Kasumi-1 (cell line): ENCODE measurements at regions not wholly inside any gene's neighbourhood (a gene's known extent, or its start where the extent isn't known, plus 50 kb on each side); places are given as distances from the start of the nearest gene placed in this dataset.

ENCODE experiments used
- DNase-seq, 2 experiments: peaks; one replicate each; lab custom pipeline; 2025; lab: John Stamatoyannopoulos, UW

DNA sequence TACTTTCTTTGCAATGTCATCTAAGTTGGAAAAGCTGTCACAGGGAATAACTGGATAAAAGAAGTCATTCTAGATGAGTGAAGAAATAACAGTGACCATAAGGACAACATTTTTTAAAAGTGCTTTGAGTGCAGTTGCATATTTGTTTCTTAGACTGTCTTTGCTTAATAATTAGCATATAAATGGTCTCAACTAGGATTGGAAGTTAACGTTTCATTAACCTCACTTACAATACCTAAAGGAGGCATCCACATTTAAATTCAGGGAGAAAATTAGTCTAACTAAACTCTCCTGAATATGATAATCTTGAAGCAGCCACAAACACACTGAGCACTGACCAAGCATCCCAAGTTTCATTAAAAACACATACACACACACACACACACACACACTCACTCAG, 780.7 kb downstream of the PCDH18 start:
- DNase-seq: no peak

DNA sequence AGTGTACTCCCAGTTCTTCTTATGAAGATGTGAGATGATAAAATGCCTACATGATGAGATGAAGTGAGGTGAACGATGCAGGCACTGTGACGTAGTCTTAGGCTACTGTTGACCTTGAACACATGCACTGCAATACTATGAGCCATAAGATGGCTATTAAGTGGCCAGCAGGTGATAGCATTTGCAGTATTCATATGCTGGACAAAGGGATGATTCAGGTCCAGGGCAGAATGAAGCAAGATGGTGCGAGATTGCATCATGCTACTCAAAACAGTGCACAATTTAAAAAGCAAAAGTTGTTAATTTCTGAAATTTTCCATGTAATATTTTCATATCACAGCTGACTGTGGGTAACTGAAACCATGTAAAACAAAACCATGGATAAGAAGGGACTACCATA, 781.4 kb downstream of the PCDH18 start:
- no peak for DNase-seq

DNA sequence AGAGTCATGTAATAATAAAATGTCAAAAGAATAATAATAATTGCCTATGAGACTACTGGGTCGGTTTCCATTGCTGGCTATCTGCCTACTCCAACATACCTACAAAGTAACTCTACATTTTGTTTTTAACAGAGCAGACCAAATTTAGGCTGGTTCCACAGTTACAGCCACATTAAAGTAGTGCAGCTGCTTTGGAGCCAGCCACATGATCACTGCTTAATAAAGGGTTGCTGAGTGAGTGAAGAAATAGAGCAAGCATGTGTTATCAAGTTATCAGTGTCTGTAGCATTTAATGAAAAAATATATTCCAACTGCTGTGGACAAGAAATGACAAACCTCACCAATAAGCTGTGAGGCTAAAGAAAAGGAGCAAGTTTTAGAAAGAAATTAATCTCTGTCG, 782.3 kb downstream of the PCDH18 start:
- no peak for DNase-seq

DNA sequence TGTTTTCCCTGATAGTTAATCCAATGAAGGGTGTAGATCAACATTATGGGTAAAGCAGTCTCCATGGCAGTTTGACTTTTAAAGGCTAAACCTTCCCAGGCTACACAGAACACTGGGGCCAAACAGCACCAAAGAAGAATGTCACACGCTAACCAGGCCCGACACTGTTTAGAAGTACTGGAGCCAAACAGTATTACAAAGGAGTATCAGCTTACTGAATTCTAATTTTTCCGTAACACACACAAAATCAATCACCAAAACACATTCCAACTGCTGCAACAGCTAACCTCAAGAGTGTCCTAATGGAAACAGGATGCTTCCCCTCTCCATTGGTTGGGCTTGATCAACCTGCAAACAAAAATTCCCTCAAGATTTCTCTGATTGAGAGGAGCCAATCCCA, 783.5 kb downstream of the PCDH18 start:
- no peak for DNase-seq

DNA sequence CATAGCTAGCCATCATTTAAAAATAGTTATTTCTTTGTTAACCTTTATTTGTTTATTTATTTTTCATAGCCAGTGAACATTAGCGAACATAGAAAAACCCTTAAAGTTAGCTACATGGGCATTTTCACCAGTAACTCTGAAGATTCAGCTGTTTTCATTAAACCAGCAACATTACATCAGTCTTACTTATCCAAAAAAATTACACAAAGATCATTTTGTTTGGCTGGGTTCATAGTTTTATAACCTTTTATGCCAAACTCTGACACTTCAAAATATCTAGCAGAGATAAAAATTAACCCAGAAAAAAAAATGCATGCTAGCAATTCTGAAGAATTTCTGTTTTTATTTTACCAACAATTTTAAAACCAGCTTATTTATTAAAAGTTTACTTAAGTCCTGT, 784.1 kb downstream of the PCDH18 start:
- DNase-seq: no peak

DNA sequence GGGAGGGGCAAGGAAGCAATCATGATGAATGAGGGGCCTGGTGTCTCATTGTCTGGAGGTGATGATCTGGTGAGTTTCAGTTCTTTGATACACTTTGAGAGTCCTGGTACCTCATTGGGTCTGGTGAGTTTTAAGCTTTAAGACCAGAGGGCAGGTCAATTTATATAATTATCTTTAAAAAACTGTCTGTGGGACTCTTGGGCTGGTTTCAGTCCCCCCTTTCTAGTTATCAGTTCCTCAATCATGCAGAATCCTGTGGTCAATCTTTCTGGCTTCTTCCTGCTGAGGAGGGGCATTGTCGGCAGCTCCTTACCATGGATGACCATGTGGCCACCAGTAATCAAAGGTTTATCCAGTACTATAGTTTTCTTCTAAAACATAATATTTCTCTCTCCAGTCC, 789.1 kb downstream of the PCDH18 start:
- no peak for DNase-seq

DNA sequence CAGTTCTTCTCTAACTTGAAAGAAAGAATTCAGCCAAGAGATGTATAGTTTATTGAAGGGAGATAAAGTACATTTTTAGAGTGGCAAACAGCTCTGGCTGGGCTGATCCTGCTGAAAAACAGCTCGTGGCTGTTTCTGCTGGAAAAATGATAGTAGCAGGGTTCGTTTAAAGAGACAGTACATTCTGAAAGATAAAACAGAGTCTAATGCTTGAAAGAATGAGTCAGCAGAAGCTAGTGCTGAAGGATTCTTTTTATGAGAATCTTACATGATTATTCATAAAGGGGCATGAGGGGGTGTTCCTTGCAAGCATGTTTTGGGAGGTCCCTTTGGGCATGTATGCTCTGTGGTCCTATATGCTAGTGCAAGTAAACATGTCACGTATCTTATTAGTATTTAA, 790.0 kb downstream of the PCDH18 start:
- no peak for DNase-seq

DNA sequence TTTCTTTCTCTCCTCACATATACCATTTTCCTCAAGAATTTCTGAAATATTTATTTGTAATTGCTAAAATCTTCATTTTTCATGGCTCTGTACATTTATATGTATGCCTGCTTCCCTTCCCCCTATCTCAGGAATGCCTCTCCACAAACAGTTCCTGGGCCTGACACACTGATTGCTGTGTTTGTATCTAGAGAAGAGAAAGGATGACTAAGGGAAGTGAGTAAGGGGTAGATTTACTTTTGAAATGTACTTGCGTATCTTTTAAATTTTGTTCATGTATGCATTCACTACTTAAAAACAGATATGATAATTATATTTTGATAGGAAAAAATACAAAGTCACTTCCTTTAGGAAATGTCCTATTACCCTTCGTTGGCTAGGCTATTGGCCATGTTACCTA, 790.8 kb downstream of the PCDH18 start:
- DNase-seq: no peak

DNA sequence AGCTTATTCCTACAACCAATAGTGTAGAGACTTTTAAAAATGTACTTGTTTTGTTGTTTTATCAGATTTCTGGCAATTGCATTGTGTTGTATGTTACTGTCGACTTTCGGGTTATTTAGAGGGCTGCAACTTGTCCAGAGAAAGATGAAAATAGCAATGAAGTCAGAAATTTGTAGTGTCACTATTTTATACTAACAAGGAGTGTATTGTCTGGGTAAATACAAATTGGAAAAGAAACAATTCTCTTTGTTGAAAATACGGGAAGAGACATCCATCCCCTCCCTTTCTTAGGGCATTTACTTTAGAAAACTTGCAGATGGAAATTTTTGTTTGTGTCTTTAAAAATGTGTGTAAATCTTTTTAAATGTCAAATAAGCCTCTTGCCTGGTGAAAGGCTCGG, 792.0 kb downstream of the PCDH18 start:
- DNase-seq: no peak

DNA sequence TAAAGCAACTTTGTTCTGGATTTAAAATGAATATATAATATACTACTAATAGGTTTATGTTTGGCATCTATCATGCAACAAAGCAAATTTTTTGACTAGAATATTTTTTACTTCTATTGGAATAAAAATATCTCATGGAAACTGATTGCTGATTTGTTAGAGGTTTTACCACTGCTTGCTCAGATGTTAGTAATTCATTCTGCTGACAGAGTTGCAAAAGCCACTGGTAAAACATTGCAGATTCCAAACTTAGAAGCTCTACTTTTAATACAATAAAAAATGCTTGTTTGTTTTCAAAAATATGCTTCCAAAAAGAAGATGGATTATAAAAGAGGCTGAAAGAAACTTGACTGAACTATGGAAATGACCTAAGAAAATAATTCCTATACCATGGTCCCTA, 795.2 kb downstream of the PCDH18 start:
- no peak for DNase-seq

DNA sequence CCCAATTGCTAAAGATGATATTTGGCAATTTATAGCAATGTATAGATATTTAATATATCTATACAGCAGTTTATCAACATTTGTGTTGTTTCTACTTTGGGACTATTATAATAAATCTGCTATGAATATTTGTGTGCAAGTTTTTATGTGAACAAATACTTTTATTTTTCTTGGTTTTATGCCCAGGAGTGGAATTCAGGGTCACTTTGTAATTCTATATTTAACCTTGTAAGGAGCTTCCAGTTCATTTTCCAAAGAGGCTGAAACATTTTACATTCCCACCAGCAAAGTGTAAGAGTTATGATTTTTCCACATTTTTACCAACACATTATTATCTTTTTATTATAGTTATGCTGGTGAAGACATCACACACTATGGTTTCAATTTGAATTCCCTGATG, 801.3 kb downstream of the PCDH18 start:
- no peak for DNase-seq

DNA sequence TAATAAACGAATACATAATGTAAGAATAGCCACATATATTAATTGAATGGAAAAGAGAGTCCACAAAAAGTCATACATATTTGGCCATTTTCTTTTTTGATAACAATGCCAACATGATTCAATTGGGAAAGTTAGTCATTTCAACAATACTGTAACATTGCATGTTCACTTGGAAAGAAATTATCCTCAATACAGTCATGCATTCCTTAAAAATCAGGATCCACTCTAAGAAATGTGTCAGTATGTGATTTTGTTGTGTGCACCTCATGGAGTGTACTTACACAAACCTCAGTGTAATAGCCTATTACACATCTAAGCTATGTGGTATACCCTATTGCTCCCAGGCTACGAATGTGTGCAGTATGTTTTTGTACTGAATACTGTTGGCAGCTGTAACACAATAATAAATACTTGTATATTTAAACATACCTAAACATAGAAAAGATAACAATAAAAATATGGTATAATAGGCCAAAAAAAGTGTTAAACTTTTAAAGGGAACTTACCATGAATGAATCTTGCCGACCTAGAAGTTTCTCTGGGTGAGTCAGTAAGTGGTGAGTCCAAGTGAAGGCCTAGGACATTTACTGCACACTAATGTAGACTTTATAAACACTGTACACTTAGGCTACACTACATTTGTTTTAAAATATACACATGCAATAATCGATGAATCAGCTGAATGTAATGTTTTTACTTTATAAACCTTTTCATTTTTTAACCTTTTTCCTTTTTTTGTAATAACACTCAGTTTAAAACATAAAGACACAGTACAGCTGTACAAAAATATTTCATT, 806.8 kb downstream of the PCDH18 start:
- DNase-seq: no peak

DNA sequence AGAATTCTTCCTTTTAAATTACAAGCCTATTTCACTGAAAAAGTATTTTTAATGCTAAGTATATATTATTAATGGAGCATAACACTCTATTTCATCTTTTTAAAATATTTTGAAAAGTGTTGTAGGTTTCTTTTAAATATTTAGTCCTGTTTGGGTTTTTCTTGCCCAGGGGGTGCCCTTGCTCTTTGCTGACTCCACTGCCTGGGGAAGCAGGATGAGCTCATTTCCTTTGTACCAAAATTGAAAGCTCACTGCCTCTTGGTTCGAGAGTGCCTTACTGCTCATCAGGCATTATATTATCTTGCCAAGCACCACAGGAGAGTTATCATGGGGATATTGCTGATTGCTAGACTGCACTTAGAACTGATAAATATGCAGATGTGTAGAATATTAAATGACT, 819.2 kb downstream of the PCDH18 start:
- DNase-seq: peak; percentile 1 to 24

DNA sequence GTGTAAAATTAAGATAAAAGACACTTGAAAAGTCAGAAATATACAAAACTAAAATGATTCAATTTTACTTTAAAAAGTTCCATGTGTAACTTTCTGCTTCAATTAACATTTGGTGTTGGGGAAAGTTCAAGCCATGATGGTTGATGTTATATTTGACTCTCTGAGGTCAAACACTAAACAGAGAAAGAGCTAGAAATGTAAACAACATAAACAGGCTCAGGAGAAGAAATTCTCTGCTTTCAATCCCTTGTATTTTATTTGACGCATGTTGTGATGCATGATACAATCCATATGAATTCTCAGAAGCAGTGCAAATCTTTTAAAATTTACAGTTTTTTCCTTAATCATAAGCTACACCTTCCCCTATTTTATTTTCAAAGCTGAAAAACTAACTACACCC, 822.4 kb downstream of the PCDH18 start:
- no peak for DNase-seq

DNA sequence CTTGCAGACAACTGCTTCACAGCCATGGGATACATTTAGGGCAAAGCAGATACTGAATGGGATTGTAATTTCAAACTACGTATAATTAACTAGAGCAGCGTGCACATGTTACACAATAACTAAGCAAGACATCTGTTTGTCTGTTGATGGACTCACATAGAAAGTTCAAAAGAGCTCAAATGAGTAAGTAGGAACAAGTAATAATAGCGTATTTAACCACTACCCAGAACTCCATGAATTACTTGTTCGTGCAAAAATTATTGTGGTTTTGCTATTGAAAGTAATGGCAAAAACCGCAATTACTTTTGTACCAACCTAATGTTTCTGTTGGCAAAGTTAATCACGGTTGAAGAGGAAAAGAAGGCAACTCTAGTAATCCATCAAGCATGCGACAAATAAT, 825.4 kb downstream of the PCDH18 start:
- no peak for DNase-seq

DNA sequence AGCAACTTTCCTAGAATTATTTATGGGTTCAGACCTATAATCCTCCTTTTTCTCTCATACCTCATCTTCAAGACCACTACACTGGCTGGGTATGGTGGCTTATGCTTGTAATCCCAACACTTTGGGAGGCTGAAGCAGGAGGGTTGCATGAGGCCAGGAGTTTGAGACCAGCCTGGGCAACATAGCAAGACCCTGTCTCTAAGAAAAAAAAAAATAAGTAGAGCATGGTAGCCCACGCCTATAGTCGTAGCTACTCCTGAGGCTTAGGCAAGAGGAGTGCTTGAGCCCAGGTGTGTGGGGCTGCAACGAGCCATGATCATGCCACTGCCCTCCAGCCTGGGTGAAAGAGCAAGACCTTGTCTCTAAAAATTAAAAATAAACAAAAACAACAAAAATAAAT, 832.4 kb downstream of the PCDH18 start:
- no peak for DNase-seq

DNA sequence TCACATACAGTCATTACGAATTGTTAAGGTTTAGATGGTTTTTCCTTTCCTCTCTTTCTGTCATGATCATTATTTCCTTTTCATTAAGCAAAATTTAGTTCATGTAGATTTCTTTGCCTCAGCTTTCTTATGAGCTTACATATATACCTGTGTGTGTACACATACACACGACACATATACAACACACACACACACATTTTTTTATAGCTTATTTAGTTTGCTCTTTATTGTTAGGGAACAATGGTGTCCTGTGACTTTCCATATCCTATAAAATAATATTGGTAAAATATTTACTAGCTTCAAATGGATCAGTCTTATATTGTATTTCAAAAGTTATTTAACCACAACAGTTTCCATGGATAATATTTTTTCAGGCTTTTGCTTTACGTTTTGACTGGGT, 840.7 kb downstream of the PCDH18 start:
- no peak for DNase-seq

DNA sequence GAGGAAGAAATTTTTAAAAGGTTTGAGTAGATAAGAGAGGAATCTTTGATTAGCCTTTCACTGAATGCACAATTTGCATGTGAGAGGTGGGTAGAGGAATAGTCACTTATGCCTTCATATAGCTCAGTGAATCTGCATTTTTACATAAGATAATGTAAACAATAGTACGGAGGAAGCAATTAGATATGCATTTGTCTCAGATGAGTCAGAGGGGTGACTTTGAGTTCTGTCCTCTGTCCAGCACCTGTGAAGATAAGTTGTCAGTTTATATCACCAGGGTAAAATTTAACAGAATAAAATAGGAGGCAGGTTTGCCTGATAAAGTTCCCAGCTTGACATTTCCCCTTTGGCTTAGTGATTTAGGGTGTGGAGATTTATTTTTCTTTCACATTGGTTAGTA, 841.9 kb downstream of the PCDH18 start:
- no peak for DNase-seq

DNA sequence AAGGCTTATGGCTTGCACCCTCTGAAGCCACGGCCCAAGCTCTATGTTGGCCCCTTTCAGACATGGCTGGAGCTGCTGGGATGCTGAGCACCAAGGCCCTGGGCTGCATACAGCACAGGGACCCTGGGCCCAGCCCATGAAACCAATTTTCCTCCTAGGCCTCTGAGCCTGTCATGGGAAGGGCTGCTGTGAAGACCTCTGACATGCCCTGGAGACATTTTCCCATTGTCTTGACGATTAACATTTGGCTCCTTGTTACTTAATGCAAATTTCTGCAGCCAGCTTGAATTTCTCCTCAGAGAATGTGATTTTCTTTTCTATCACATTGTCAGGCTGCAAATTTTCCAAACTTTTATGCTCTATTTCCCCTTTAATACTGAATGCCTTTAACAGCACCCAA, 844.7 kb downstream of the PCDH18 start:
- no peak for DNase-seq

DNA sequence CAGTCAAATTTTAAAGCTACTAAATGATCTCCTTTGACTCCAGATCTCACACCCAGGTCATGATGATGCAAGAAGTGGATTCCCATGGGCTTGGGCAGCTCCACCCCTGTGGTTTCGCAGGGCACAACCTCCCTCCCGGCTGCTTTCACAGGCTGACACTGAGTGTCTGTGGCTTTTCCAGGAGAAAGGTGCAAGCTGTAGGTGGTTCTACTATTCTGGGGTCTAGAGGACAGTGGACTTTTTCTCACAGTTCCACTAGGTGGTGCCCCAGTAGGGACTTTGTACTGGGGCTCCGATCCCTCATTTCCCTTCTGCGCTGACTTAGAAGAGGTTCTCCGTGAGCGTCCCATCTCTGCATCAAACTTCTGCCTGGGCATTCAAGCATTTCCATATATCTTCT, 845.2 kb downstream of the PCDH18 start:
- DNase-seq: no peak

DNA sequence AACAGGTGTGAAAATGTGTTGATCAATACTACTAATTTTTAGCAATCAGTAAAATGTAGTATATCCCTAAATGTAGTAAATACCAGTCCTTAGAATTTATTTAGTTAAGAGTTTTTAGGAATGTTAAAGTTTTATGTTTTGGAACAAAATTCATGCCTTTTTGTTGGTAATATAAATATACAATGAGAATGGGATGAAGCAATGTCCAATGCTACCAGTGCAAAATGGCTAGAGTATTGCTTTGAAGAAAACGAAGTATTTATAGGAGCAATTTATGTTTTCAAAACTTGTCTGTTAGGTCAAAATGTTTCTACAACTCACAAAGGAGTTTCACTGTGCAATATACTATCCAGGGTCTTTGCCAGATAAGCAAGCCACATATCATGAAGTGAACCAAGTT, 851.5 kb downstream of the PCDH18 start:
- DNase-seq: no peak

DNA sequence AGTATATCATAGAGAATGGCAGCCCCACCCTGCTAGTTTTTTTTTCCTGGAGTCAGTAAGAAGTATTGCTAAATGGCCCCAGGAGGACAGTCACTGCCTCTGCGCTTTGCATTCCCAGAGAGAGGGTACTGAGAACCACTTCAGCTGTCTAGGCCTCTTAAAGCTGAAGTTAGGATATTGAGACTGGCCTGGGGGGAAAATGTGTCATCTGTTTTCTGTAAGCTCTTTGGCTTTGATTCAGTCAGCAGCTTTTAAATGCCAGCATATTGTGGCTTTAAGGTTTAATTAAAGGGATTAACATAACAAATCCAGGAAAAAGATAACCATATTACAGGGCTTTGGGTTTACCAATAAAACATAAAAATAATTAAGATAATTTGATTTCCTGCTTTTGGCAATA, 852.0 kb downstream of the PCDH18 start:
- no peak for DNase-seq

DNA sequence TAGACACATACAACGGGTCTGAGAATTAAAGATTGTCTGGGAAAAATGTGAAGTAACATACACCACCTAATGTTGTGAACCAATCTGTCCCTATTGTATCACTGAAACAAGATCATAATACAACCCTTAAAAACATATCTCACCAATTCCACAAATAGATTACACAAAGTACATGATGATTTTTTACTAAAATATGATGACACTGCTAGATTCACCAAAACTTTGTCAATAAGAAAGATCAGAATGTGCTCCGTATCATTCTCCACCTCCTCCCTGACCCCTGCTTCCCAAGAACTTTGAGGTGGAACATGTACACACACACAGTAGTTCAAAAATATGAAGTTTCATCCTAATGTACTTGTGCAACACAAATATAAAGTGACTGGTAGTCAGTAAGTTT, 862.0 kb downstream of the PCDH18 start:
- DNase-seq: no peak

DNA sequence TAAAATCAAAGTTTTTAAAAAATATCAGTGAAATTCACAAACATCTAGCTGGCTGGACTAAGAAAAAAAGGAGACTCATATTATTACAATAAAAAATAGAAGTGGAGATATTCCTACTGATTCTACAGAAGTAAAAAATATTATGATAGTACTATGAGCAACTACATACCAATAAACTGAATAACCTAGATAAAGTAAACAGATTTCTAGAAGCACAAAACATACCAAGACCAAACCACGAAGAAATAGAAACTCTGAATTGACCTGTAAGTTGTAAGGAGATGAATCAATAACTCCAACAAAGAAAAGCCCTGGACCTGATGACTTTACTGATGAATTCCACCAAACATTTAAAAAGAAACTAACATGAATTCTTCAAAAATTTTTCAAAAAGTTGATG, 867.3 kb downstream of the PCDH18 start:
- no peak for DNase-seq

DNA sequence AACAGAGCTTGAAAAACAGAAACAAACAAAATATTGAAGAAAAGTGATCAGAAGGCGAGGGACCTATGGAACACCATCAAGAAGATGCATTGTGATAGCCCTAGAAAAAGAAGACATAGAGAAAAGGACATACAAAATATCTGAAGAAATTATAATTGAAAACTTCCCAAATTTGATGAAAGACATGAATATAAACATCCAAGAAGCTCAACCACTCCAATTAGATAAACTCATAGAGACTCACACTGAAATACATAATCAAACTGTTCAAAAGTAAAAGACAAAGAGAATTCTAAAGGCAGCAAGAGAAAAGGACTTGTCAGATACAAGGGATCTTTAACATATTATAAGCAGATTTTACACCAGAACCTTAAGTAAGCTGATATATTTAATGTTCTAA, 869.8 kb downstream of the PCDH18 start:
- DNase-seq: no peak
